ENCODE measurements at regions not wholly inside any gene's neighbourhood (a gene's known extent, or its start where the extent isn't known, plus 50 kb on each side); places are given as distances from the start of the nearest gene placed in this dataset.

DNA sequence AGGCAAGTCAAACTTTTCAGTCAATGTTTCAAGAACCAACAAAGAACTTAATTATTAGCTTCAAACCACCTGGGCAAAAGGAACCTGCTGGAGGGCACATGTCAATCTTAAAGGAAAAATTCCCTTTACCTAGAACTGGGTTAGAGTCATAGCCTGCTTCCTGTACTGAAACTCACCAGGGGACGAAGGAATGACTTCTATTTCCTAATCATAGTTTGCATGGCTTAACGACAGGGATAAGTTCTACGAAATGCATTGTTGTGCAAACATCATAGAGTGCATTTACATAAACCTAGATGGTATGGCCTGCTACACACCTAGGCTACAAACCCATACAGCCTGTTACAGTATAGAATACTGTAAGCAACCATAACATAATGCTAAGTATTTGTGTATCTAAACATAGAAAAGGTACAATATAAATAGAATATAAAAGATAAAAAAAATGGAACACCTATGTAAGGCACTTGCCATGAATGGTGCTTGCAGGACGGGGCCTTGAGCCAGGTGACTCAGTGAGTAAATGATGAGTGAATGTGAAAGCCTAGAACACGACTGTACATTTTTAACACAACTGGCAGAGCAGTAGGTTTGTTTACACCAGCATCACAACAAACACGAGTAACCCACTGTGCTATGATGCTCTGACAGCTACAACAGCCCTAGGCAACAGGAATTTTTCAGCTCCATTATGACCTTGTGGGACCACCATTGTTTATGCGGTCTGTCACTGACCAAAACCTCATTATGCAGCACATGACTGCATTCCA lies 234.9 kb upstream of the CAND1 start:
- intact Hi-C loops (cut with micrococcal nuclease; ENCODE audit: unreplicated experiment) (no loop called here), in situ Hi-C loops (cut with HindIII; ENCODE audit: extremely low pct_ligation_motif_present, low pct_unique_long_range_greater_than_20kb) (no loop called here)
- CTCF ChIA-PET (ENCODE audit: low intra/inter-chr PET ratio, low total read pairs) = no interaction called here
- no peak for DNase-seq (ENCODE audit: low spot score)
- Histone ChIP-seq H3K4me1 (ENCODE audit: insufficient read depth, low read length) (no peaks in the 10 kb centered on the region), H3K27ac (ENCODE audit: extremely low read length, insufficient read depth, low read length) (no peak overlapping the region), H3K79me2 (ENCODE audit: insufficient read depth, low read length) (no peaks in the 10 kb centered on the region), H3K9me3 (ENCODE audit: low read length) (no peaks in the 10 kb centered on the region), H3K9ac (ENCODE audit: insufficient read depth, low read depth, low read length) (no peak overlapping the region), H4K20me1 (ENCODE audit: insufficient read depth, low read length) (no peaks in the 10 kb centered on the region), H2AFZ (ENCODE audit: low read length) (no peak overlapping the region), H3K27me3 (ENCODE audit: control insufficient read depth in 1 of 2, insufficient read depth in 2 of 2, low read length in 2 of 2) (no peaks in the 10 kb centered on the region), H3K4me3 (replicated peaks in 1 of 3; ENCODE audit: insufficient read depth in 1 of 3, low read depth in 2 of 3, low read length in 3 of 3) (no peak overlapping the region), H3K36me3 (replicated peaks in 1 of 2; ENCODE audit: control insufficient read depth in 1 of 2, insufficient read depth in 2 of 2, low read length in 2 of 2) (no peaks in the 10 kb centered on the region), H3K4me2 (ENCODE audit: low read depth, low read length) (no peak overlapping the region)
- WGBS (ENCODE audit: low lambda C conversion rate) = 5% methylated on average over 7 of the region's 7 CpGs
- POLR2A ChIA-PET = no interaction called here
- no peak for FAIRE-seq
- no TSS peak for BruUV-seq (replicated peaks)
- TF ChIP-seq SKI (IDR thresholded peaks at IDR 0.05; ENCODE audit: partially characterized antibody) (no peak), THAP11 (CRISPR knock-in tag; IDR thresholded peaks at IDR 0.05) (no peak), ATRX (CRISPR knock-in tag; IDR thresholded peaks at IDR 0.05; ENCODE audit: borderline replicate concordance) (no peak), ZNF790 (CRISPR knock-in tag; IDR thresholded peaks at IDR 0.05; ENCODE audit: borderline replicate concordance) (no peak), CCAR2 (optimal IDR thresholded peaks at IDR 0.05; ENCODE audit: low read depth, low read length) (no peak), ATF7 (IDR thresholded peaks at IDR 0.05) (no peak), ATF7 (CRISPR knock-in tag; IDR thresholded peaks at IDR 0.05) (no peak), HDAC2 (CRISPR knock-in tag; IDR thresholded peaks at IDR 0.05) (no peak), ZBTB20 (CRISPR knock-in tag; IDR thresholded peaks at IDR 0.05; ENCODE audit: borderline replicate concordance, low read depth) (no peak), ETV6 (CRISPR knock-in tag; conservative IDR thresholded peaks at IDR 0.05) (no peak), KLF12 (CRISPR knock-in tag; IDR thresholded peaks at IDR 0.05; ENCODE audit: borderline replicate concordance) (no peak), NBN (conservative IDR thresholded peaks at IDR 0.05) (no peak), CCDC6 (CRISPR knock-in tag; IDR thresholded peaks at IDR 0.05) (no peak), SALL1 (CRISPR knock-in tag; IDR thresholded peaks at IDR 0.05) (no peak)
- TF ChIP-seq, protein P1, sequence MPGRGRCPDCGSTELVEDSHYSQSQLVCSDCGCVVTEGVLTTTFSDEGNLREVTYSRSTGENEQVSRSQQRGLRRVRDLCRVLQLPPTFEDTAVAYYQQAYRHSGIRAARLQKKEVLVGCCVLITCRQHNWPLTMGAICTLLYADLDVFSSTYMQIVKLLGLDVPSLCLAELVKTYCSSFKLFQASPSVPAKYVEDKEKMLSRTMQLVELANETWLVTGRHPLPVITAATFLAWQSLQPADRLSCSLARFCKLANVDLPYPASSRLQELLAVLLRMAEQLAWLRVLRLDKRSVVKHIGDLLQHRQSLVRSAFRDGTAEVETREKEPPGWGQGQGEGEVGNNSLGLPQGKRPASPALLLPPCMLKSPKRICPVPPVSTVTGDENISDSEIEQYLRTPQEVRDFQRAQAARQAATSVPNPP (CRISPR knock-in tag; IDR thresholded peaks at IDR 0.05) = no peak
- TF ChIP-seq, protein P2, sequence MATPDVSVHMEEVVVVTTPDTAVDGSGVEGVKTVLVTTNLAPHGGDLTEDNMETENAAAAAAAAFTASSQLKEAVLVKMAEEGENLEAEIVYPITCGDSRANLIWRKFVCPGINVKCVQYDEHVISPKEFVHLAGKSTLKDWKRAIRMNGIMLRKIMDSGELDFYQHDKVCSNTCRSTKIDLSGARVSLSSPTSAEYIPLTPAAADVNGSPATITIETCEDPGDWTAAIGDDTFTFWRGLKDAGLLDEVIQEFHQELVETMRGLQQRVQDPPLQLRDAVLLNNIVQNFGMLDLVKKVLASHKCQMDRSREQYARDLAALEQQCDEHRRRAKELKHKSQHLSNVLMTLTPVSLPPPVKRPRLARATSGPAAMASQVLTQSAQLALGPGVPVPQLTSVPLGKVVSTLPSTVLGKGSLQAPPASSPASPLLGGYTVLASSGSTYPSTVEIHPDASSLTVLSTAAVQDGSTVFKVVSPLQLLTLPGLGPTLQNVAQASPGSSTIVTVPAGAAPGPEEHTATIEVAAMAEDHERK (CRISPR knock-in tag; IDR thresholded peaks at IDR 0.05; ENCODE audit: low read depth) = no peak
- TF ChIP-seq, protein P3, sequence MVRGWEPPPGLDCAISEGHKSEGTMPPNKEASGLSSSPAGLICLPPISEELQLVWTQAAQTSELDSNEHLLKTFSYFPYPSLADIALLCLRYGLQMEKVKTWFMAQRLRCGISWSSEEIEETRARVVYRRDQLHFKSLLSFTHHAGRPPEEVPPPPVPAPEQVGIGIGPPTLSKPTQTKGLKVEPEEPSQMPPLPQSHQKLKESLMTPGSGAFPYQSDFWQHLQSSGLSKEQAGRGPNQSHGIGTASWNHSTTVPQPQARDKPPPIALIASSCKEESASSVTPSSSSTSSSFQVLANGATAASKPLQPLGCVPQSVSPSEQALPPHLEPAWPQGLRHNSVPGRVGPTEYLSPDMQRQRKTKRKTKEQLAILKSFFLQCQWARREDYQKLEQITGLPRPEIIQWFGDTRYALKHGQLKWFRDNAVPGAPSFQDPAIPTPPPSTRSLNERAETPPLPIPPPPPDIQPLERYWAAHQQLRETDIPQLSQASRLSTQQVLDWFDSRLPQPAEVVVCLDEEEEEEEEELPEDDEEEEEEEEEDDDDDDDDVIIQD (CRISPR knock-in tag; IDR thresholded peaks at IDR 0.05; ENCODE audit: low read depth) = no peak
- TF ChIP-seq, protein P4, sequence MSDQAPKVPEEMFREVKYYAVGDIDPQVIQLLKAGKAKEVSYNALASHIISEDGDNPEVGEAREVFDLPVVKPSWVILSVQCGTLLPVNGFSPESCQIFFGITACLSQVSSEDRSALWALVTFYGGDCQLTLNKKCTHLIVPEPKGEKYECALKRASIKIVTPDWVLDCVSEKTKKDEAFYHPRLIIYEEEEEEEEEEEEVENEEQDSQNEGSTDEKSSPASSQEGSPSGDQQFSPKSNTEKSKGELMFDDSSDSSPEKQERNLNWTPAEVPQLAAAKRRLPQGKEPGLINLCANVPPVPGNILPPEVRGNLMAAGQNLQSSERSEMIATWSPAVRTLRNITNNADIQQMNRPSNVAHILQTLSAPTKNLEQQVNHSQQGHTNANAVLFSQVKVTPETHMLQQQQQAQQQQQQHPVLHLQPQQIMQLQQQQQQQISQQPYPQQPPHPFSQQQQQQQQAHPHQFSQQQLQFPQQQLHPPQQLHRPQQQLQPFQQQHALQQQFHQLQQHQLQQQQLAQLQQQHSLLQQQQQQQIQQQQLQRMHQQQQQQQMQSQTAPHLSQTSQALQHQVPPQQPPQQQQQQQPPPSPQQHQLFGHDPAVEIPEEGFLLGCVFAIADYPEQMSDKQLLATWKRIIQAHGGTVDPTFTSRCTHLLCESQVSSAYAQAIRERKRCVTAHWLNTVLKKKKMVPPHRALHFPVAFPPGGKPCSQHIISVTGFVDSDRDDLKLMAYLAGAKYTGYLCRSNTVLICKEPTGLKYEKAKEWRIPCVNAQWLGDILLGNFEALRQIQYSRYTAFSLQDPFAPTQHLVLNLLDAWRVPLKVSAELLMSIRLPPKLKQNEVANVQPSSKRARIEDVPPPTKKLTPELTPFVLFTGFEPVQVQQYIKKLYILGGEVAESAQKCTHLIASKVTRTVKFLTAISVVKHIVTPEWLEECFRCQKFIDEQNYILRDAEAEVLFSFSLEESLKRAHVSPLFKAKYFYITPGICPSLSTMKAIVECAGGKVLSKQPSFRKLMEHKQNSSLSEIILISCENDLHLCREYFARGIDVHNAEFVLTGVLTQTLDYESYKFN (CRISPR knock-in tag; conservative IDR thresholded peaks at IDR 0.05) = no peak
- ATAC-seq = no peak

Data from HepG2 (cell line).